HCT116 (cell line): ENCODE measurements at regions not wholly inside any gene's neighbourhood (a gene's known extent, or its start where the extent isn't known, plus 50 kb on each side); places are given as distances from the start of the nearest gene placed in this dataset.

Source experiments
- CTCF ChIP-seq, 3 experiments: fragments of 200-600 bp in 1 of 3; sonication (generic) in 1 of 3; IDR thresholded peaks in 2 of 3; conservative IDR thresholded peaks in 1 of 3; 2 replicates each; pipeline ENCODE4 v1.5.1; 2012 to 2017; ENCODE audit warnings: low read depth in 2 of 3, low read length in 2 of 3, antibody characterized with exemption in 1 of 3, borderline replicate concordance in 1 of 3, control low read depth in 1 of 3, mild to moderate bottlenecking in 1 of 3, mixed read lengths in 1 of 3, mixed run types in 1 of 3, moderate library complexity in 1 of 3; ENCODE audit not compliant: insufficient read depth in 1 of 3
- ZFX ChIP-seq: fragments of 450-650 bp; IDR thresholded peaks from 2 replicates; pipeline ENCODE4 v1.6.1; 2017

- TF ChIP-seq CTCF (IDR thresholded peaks at IDR 0.05 in 2 of 3, conservative IDR thresholded peaks at IDR 0.05 in 1 of 3; ENCODE audit: borderline replicate concordance in 1 of 3, insufficient read depth in 1 of 3, low read depth in 2 of 3, low read length in 2 of 3) (no peak), ZFX (no peak)
Observed at GRCh38 chr20:12592756-12593155, 416.0 kb upstream of the SPTLC3 start.
